ENCODE measurements at regions not wholly inside any gene's neighbourhood (a gene's known extent, or its start where the extent isn't known, plus 50 kb on each side); places are given as distances from the start of the nearest gene placed in this dataset.
"Not testable (repeated sequence)": the region's sequence is repeated elsewhere in the genome, so short reads cannot be mapped to it uniquely, and the experiment has no call there.

- H3K27ac Mint-ChIP-seq: no peak overlapping the region
- H3K36me3 Mint-ChIP-seq (ENCODE audit: low read depth): no peaks in the 10 kb centered on the region
- no peak for DNase-seq
- peaks cover 22% of the 10 kb centered on the region for H3K4me1 Mint-ChIP-seq
- TF ChIP-seq CTCF (IDR thresholded peaks at IDR 0.05): no peak
- peaks cover 4% of the 10 kb centered on the region for H3K27me3 Mint-ChIP-seq (ENCODE audit: low read depth, poor library complexity)
- no peak overlapping the region for H3K4me3 Mint-ChIP-seq
- no peaks in the 10 kb centered on the region for H3K9me3 Mint-ChIP-seq
Measured at GRCh38 chr6:68038815-68039408, 596.2 kb upstream of the ADGRB3 start.

- Mint-ChIP-seq H3K27ac (no peak overlapping the region), H3K4me1 (no peaks in the 10 kb centered on the region), H3K4me3 (no peak overlapping the region), H3K27me3 (ENCODE audit: low read depth, poor library complexity) (no peaks in the 10 kb centered on the region), H3K36me3 (ENCODE audit: low read depth) (no peaks in the 10 kb centered on the region), H3K9me3 (no peaks in the 10 kb centered on the region)
- TF ChIP-seq CTCF (IDR thresholded peaks at IDR 0.05): no peak
- DNase-seq: no peak
Measured at GRCh38 chr6:68032217-68032616, 602.9 kb upstream of the ADGRB3 start.

GRCh38 chr6:68031054-68031453 lies 604.0 kb upstream of the ADGRB3 start:
- Mint-ChIP-seq H3K9me3 (no peaks in the 10 kb centered on the region), H3K27me3 (ENCODE audit: low read depth, poor library complexity) (no peaks in the 10 kb centered on the region), H3K27ac (no peak overlapping the region), H3K4me1 (no peaks in the 10 kb centered on the region), H3K4me3 (no peak overlapping the region), H3K36me3 (ENCODE audit: low read depth) (no peaks in the 10 kb centered on the region)
- DNase-seq: no peak
- TF ChIP-seq CTCF (IDR thresholded peaks at IDR 0.05): no peak

- no peaks in the 10 kb centered on the region for H3K27me3 Mint-ChIP-seq (ENCODE audit: low read depth, poor library complexity)
- H3K4me1 Mint-ChIP-seq: no peaks in the 10 kb centered on the region
- no peaks in the 10 kb centered on the region for H3K36me3 Mint-ChIP-seq (ENCODE audit: low read depth)
- H3K27ac Mint-ChIP-seq: no peak overlapping the region
- no peak overlapping the region for H3K4me3 Mint-ChIP-seq
- no peak for TF ChIP-seq CTCF (IDR thresholded peaks at IDR 0.05)
- DNase-seq: no peak
- H3K9me3 Mint-ChIP-seq: peaks cover 7% of the 10 kb centered on the region
Measured at GRCh38 chr6:68026483-68026882, 608.6 kb upstream of the ADGRB3 start.

GRCh38 chr6:68025764-68026163 lies 609.3 kb upstream of the ADGRB3 start:
- TF ChIP-seq CTCF (IDR thresholded peaks at IDR 0.05): no peak
- no peaks in the 10 kb centered on the region for H3K27me3 Mint-ChIP-seq (ENCODE audit: low read depth, poor library complexity)
- H3K9me3 Mint-ChIP-seq: peaks cover 7% of the 10 kb centered on the region
- H3K4me1 Mint-ChIP-seq: no peaks in the 10 kb centered on the region
- H3K36me3 Mint-ChIP-seq (ENCODE audit: low read depth): no peaks in the 10 kb centered on the region
- no peak overlapping the region for H3K4me3 Mint-ChIP-seq
- no peak for DNase-seq
- H3K27ac Mint-ChIP-seq: no peak overlapping the region

- H3K9me3 Mint-ChIP-seq: peaks cover 7% of the 10 kb centered on the region
- no peaks in the 10 kb centered on the region for H3K27me3 Mint-ChIP-seq (ENCODE audit: low read depth, poor library complexity)
- no peak overlapping the region for H3K27ac Mint-ChIP-seq
- no peak for DNase-seq
- H3K4me1 Mint-ChIP-seq: no peaks in the 10 kb centered on the region
- no peaks in the 10 kb centered on the region for H3K36me3 Mint-ChIP-seq (ENCODE audit: low read depth)
- no peak overlapping the region for H3K4me3 Mint-ChIP-seq
- no peak for TF ChIP-seq CTCF (IDR thresholded peaks at IDR 0.05)
Measured at GRCh38 chr6:68024570-68025269, 610.4 kb upstream of the ADGRB3 start.

GRCh38 chr6:68022968-68023367 lies 612.1 kb upstream of the ADGRB3 start:
- H3K27ac Mint-ChIP-seq; DNase-seq; H3K27me3 Mint-ChIP-seq (ENCODE audit: low read depth, poor library complexity); H3K36me3 Mint-ChIP-seq (ENCODE audit: low read depth); H3K4me3 Mint-ChIP-seq; H3K4me1 Mint-ChIP-seq; H3K9me3 Mint-ChIP-seq: not testable (repeated sequence)
